CD14-positive monocyte (primary cell): ENCODE measurements at regions not wholly inside any gene's neighbourhood (a gene's known extent, or its start where the extent isn't known, plus 50 kb on each side); places are given as distances from the start of the nearest gene placed in this dataset.

Source experiments
- DNase-seq, 3 donors: peaks; one replicate each; pipeline ENCODE4 v3.0.0-alpha.2; 2011 to 2022
- H2AFZ ChIP-seq: 2 replicates; pipeline ENCODE4 v1.6.0; 2012; ENCODE audit warnings: mild to moderate bottlenecking, low read depth, low read length, inconsistent platforms; ENCODE audit not compliant: insufficient read depth, poor library complexity, severe bottlenecking
- H3K27ac ChIP-seq, 2 donors: 1 replicate in 1 of 2; 2 replicates in 1 of 2; pipeline ENCODE4 v1.5.1; 2012 to 2013; ENCODE audit warnings: low read length in 2 of 2, control low read depth in 1 of 2, inconsistent platforms in 1 of 2, low read depth in 1 of 2, mild to moderate bottlenecking in 1 of 2
- H3K27me3 ChIP-seq, 2 donors: one replicate each; pipeline versions ENCODE4 v1.6.0 to v1.6.1; 2011 to 2013; ENCODE audit warnings: low read length in 2 of 2; ENCODE audit not compliant: control insufficient read depth in 2 of 2, insufficient read depth in 2 of 2
- H3K36me3 ChIP-seq, 2 donors: replicated peaks in 1 of 2; 1 replicate in 1 of 2; 2 replicates in 1 of 2; pipeline versions ENCODE4 v1.5.1 to v1.6.1; 2012 to 2013; ENCODE audit warnings: low read length in 2 of 2, control low read depth in 1 of 2, inconsistent platforms in 1 of 2, mild to moderate bottlenecking in 1 of 2; ENCODE audit not compliant: insufficient read depth in 2 of 2, control insufficient read depth in 1 of 2
- H3K4me1 ChIP-seq, 2 donors: 1 replicate in 1 of 2; 2 replicates in 1 of 2; pipeline versions ENCODE4 v1.5.1 to v1.6.1; 2012 to 2013; ENCODE audit warnings: low read length in 2 of 2, control low read depth in 1 of 2, inconsistent platforms in 1 of 2, mild to moderate bottlenecking in 1 of 2, moderate library complexity in 1 of 2; ENCODE audit not compliant: insufficient read depth in 2 of 2, control insufficient read depth in 1 of 2
- H3K4me2 ChIP-seq: replicated peaks from 2 replicates; pipeline ENCODE3; 2012; ENCODE audit warnings: low read length, moderate library complexity, mild to moderate bottlenecking; ENCODE audit not compliant: poor library complexity, severe bottlenecking; ENCODE audit errors: extremely low read depth
- H3K4me3 ChIP-seq, 3 experiments: fragments of 200-600 bp in 1 of 3; sonication (generic) in 1 of 3; replicated peaks in 1 of 3; 1 replicate in 2 of 3; 2 replicates in 1 of 3; pipeline ENCODE4 v1.5.1; 2011 to 2013; ENCODE audit warnings: low read length in 3 of 3, mild to moderate bottlenecking in 3 of 3, control low read depth in 2 of 3, low read depth in 2 of 3, inconsistent platforms in 1 of 3, moderate library complexity in 1 of 3
- H3K79me2 ChIP-seq: 2 replicates; pipeline ENCODE4 v1.6.0; 2012; ENCODE audit warnings: mild to moderate bottlenecking, control low read depth, inconsistent platforms, low read length, moderate library complexity; ENCODE audit not compliant: insufficient read depth
- H3K9ac ChIP-seq: 2 replicates; pipeline ENCODE4 v1.6.0; 2017; ENCODE audit warnings: low read length, mild to moderate bottlenecking; ENCODE audit not compliant: insufficient read depth, poor library complexity, severe bottlenecking
- H3K9me3 ChIP-seq, 2 donors: replicated peaks in 1 of 2; 1 replicate in 1 of 2; 2 replicates in 1 of 2; pipeline versions ENCODE4 v1.5.1 to v1.6.1; 2012 to 2013; ENCODE audit warnings: low read length in 2 of 2, control low read depth in 1 of 2; ENCODE audit not compliant: control insufficient read depth in 1 of 2, insufficient read depth in 1 of 2
- H4K20me1 ChIP-seq: 2 replicates; pipeline ENCODE4 v1.6.0; 2012; ENCODE audit warnings: mild to moderate bottlenecking, low read length, control low read depth, moderate library complexity; ENCODE audit not compliant: insufficient read depth
- H3K27ac Mint-ChIP-seq, 7 donors: one replicate each; pipeline ENCODE4 v1.8.0; 2020; ENCODE audit warnings: mild to moderate bottlenecking in 7 of 7, mixed read lengths in 7 of 7, moderate library complexity in 6 of 7, inconsistent platforms in 2 of 7
- H3K27me3 Mint-ChIP-seq, 3 donors: one replicate each; pipeline ENCODE4 v1.8.0; 2021 to 2022; ENCODE audit warnings: low read depth in 3 of 3, mild to moderate bottlenecking in 3 of 3, mixed read lengths in 3 of 3, moderate library complexity in 3 of 3, inconsistent platforms in 1 of 3
- H3K36me3 Mint-ChIP-seq, 2 donors: one replicate each; pipeline ENCODE4 v1.8.0; 2020; ENCODE audit warnings: mixed read lengths in 2 of 2, inconsistent platforms in 1 of 2, mild to moderate bottlenecking in 1 of 2
- H3K4me1 Mint-ChIP-seq: one replicate; pipeline ENCODE4 v1.8.0; 2020; ENCODE audit warnings: mild to moderate bottlenecking, mixed read lengths
- H3K4me3 Mint-ChIP-seq, 2 donors: one replicate each; pipeline ENCODE4 v1.8.0; 2020; ENCODE audit warnings: mild to moderate bottlenecking in 2 of 2, mixed read lengths in 2 of 2, moderate library complexity in 1 of 2
- H3K9me3 Mint-ChIP-seq, 7 donors: one replicate each; pipeline ENCODE4 v1.8.0; 2020 to 2022; ENCODE audit warnings: mixed read lengths in 7 of 7, mild to moderate bottlenecking in 6 of 7, moderate library complexity in 6 of 7, inconsistent platforms in 2 of 7
- WGBS: methylation state at CpG from one replicate; pipeline ENCODE4 v1.1.5; 2013; ENCODE audit warnings: missing lambda C conversion rate; ENCODE audit not compliant: insufficient coverage; 5-methylcytosine and 5-hydroxymethylcytosine counted together
- intact Hi-C, 2 donors: fragments of 100-400 bp; cut with micrococcal nuclease; formaldehyde crosslinking; loops; one replicate each; pipeline versions ENCODE4 v1.15.0 to v1.15.1; 2023
- TF ChIP-seq, protein P1 (sequence below): fragments of 200-600 bp; IDR thresholded peaks from one replicate; pipeline ENCODE4 v1.8.0; 2022; ENCODE audit warnings: antibody characterized with exemption, mild to moderate bottlenecking

DNA sequence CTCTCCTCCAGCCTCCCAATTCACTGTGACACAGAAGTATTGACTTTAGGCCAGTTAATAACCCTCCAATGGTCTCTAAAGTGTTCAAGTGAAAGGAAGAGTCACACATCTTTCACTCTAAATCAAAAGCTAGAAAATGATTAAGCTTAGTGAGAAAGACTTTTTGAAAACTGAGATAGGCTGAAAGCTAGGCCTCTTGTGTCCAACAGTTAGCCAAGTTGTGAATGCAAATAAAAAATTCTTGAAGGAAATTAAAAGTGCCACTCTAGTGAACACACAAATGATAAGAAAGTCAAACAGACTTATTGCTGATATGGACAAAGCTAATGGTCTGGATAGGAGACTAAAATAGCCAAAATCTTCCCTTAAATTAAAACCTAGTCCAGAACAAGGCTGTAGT lies 687.2 kb downstream of the TRIML1 start:
- peaks cover 0 to 3% (median 0%) of the 10 kb centered on the region in 7 donors for H3K9me3 Mint-ChIP-seq
- peaks cover 0 to 7% of the 10 kb centered on the region in 2 donors for H3K9me3 ChIP-seq

DNA sequence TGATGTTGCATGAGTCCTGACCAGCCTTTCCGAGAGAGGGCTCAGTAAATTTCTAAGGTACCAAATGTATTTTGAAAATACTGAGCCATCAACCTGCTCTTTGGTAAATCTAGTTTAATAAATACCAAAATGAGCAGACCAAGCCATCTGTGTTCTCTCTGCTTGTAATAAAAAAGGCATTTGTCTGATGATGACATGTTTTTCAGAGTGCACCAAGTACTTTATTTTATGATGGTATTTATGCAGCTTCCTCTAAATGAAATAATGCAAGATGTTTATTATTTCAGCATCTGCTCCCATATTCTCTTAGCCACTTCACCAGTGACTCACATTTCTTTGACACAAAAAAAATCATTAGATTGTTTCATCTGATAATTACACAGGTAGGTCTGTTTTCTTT lies 700.5 kb downstream of the TRIML1 start:
- Histone ChIP-seq H3K4me1 (no peaks in the 10 kb centered on the region), H4K20me1 (no peaks in the 10 kb centered on the region), H3K4me3 (no peak overlapping the region), H3K9ac (no peak overlapping the region), H3K36me3 (no peaks in the 10 kb centered on the region), H2AFZ (no peak overlapping the region), H3K27ac (no peak overlapping the region), H3K4me2 (no peak overlapping the region), H3K27me3 (no peaks in the 10 kb centered on the region), H3K9me3 (no peaks in the 10 kb centered on the region), H3K79me2 (no peaks in the 10 kb centered on the region)
- no CpG with 5 or more reads among the region's 1 CpG for WGBS
- Mint-ChIP-seq H3K36me3 (no peaks in the 10 kb centered on the region), H3K27ac (no peak overlapping the region), H3K4me1 (no peaks in the 10 kb centered on the region), H3K9me3 (peaks cover 0 to 4% (median 0%) of the 10 kb centered on the region in 7 donors), H3K4me3 (no peak overlapping the region), H3K27me3 (no peaks in the 10 kb centered on the region)
- TF ChIP-seq, protein P1, sequence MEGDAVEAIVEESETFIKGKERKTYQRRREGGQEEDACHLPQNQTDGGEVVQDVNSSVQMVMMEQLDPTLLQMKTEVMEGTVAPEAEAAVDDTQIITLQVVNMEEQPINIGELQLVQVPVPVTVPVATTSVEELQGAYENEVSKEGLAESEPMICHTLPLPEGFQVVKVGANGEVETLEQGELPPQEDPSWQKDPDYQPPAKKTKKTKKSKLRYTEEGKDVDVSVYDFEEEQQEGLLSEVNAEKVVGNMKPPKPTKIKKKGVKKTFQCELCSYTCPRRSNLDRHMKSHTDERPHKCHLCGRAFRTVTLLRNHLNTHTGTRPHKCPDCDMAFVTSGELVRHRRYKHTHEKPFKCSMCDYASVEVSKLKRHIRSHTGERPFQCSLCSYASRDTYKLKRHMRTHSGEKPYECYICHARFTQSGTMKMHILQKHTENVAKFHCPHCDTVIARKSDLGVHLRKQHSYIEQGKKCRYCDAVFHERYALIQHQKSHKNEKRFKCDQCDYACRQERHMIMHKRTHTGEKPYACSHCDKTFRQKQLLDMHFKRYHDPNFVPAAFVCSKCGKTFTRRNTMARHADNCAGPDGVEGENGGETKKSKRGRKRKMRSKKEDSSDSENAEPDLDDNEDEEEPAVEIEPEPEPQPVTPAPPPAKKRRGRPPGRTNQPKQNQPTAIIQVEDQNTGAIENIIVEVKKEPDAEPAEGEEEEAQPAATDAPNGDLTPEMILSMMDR: no peak
- intact Hi-C loops: no loop called here
- DNase-seq: no peak

More for the DNA sequence above, 687.2 kb downstream of the TRIML1 start:
- Mint-ChIP-seq H3K27ac (no peak overlapping the region), H3K36me3 (no peaks in the 10 kb centered on the region), H3K4me3 (no peak overlapping the region), H3K4me1 (no peaks in the 10 kb centered on the region), H3K27me3 (no peaks in the 10 kb centered on the region)
- no peak overlapping the region for H3K9ac ChIP-seq
- H3K4me3 ChIP-seq: no peak overlapping the region
- intact Hi-C loops: no loop called here
- no peaks in the 10 kb centered on the region for H3K4me1 ChIP-seq
- H3K79me2 ChIP-seq: no peaks in the 10 kb centered on the region
- H2AFZ ChIP-seq: no peak overlapping the region
- no peaks in the 10 kb centered on the region for H4K20me1 ChIP-seq
- DNase-seq: no peak
- H3K36me3 ChIP-seq: no peaks in the 10 kb centered on the region
- no peaks in the 10 kb centered on the region for H3K27me3 ChIP-seq
- TF ChIP-seq, protein P1: no peak
- H3K27ac ChIP-seq: no peak overlapping the region
- no peak overlapping the region for H3K4me2 ChIP-seq
